ENCODE measurements at regions not wholly inside any gene's neighbourhood (a gene's known extent, or its start where the extent isn't known, plus 50 kb on each side); places are given as distances from the start of the nearest gene placed in this dataset.

DNA sequence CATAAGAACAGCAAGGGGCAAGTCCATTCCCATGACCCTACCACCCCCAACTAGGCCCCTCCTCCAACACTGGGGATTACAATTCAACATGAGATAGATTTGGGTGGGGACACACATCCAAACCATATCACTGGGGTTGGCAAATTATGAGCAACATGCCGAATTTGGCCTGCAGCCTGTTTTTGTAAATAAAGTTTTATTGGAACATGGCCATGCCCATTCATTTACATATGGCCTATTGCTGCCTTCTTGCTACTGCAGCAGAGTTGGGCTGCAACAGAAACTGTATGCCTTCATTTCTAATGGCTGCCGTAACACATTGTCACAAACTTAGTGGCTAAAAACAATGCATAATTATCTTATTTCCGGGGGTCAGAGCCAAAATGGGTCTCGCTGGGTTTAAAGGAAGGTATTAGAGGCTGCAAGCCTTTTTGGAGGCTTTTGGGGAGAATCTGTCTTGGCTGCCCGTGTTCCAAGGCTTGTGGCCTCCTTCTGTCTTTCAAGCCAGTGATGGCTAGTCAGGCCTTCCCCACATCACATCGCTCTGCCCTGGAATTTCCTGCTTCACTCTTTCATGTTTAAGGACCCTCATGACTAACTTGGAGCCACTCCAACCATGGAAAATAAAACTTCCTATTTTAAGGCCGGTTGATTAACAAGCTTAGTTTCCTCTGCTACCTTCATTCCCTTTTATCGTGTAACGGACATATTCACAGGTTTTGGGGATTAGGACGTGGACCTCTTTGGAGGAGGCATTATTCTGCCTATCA is 428.5 kb upstream of the PROK2 start:
- no peak for DNase-seq

DNA sequence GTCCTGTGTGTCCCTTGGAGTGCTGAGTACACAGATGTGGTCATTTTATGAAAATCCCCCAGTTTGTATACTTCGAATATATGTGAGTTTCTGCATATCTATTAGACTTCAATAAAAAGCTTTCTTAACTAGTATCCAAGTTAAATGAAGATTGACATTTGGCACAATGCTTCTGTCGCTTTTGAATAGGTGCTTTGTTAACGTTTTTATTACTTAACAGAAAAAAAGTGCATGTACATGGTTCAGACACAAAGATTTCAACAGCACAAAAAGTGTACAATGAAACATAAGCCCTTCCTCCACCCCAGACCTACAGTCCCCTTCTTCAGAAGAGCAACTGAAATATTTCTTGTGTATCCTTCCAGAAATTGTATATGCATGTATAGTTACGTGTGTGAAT is 427.4 kb upstream of the PROK2 start:
- no peak for DNase-seq

DNA sequence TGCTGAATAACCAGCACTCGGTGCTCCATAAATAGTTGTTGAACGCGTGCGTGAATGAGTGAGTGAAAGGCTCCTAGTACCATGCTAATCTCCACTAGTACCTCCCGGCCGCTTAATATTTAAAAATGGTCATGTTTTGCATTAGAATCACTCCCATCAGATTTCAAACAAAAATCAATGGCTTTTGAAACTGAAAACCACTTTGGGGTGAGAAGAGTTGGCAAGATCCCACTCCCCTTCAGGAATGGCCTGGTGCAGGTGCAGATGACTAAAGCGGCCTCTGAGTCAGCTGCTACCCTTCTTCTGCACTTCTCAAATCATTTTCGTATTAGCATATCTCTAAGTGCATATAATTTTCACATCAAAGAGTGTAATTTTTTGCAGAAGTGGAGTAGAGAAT is 425.3 kb upstream of the PROK2 start:
- no peak for DNase-seq

DNA sequence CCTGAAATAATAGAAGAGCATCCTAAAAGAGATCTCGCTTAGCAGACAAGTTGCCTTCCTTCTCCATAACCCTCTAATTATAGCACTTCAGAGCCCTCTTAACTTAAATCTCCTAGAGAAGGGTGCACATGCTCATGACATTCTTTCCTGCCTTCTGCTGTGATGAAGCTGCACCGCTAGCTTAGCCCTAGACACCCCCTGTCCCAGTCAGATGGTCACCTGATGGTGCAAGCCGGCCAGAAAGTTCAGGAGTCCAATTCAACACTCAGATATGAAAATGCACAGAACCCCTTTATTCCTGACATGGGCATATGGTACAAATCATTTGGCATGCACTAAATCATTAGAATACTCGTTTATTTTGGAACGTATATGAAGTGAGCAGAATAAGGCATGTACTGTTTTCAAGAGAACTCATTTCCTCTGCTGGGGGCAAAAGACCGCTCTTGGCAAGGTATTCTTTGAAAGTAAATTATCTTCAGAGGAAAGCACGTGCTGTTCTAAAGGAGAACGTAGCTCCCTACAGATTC is 420.4 kb upstream of the PROK2 start:
- DNase-seq = no peak

DNA sequence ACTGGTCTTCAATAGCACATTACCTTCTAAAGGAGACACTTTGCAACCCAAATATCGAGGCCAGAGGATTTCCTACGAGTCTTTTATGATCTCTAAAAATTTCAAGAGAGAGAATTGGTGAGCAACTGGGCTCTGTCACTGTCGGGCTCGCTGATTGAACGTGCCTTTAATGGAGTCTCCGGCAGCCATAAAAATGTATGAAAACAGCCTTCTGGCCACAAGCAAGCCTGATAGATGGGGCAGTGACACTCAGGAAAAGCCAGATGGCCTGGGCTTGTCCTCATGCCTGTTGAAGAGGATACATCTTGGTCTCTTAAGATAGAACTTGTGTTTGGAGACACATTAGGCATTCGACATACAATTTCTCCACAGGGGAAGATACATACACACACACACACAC is 419.5 kb upstream of the PROK2 start:
- no peak for DNase-seq

DNA sequence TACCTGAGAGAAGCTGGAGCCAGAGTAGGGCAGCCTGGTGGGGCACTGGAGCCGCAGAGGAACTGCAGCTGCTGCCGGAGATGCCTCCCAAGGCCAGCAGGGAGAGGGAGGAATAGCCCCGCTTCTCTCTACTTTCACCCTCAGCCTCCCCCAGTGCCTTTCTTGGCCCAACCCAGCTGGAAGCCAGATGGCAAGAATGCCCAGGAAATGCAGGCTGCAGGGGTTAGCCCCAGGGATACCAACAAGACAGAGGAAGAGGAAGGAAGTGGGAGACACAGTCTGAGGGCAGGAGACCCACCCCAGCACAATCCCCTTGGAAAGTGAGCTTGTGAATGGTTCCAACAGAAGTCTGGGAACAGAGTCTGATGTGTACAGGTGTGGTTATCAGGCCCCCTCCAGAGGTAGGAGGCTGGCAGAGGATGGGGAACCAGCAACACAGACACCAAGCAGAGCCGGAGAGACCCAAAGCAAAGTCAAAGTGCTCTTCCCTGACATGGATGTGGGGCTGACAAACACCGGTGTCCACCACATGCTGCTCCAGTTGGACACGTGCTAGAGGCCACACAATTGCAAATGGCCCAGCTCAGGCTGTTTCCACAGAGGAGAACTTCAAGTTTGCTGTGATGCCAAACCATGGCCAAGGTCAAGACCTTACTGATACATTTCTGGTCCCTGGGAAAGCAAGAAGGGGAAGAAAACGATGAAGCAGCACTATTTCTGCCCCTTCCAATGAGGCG is 418.8 kb upstream of the PROK2 start:
- no peak for DNase-seq

DNA sequence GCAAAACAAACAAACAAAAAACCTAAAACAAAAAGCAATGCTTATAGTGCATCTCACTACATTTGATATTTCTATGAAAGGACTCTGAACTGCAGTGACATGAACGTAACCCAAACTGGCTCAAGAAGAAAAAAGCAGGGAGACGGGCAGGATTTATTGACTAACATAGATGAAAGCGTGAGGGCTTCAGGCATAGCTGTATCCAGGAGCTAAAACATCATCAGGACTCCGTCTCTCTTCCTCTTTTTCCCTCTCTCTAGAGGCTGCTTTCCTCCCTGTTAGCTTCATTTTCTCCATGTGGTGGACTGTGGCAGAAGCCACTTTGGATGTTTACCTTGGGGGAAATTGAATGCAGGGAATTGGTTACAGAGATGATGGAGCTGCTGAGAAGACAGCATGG is 418.2 kb upstream of the PROK2 start:
- no peak for DNase-seq

DNA sequence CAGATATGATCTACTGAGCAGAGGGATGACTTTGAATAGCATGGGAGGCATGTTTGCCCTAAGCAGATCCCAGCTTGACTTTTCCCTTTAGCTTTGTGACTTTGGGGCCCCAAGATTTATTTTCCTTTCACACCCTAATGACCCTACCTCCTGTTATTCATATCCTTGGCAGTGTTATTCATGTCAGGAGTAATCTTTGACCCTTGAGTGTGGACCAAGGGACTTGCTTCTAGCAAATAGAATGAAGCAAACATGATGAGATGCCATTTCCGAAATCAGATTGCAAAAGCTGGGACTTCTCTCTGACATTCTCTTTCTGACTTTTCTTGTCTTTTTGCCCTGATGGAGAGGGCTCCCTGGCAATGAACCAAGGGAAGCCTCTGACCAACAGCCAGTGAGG is 415.4 kb upstream of the PROK2 start:
- DNase-seq = no peak

DNA sequence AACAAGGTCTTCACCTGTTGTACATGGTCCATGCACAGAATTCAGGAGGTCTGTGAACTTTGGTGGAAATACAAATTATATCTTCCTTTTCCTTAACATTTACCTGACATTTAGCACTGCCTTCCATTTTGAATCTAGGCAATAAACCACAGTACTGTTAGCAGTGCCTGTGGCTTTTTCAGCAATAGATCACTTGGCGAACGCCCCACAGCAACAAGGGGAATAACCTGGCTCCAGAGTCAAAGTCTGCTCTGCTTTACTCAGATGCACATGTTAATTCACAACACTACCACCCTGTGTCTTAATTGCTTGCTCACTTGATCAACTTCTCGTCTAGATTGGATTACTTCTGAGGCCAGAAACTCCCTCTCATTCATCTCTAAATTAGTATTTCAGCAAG is 414.6 kb upstream of the PROK2 start:
- DNase-seq = no peak

DNA sequence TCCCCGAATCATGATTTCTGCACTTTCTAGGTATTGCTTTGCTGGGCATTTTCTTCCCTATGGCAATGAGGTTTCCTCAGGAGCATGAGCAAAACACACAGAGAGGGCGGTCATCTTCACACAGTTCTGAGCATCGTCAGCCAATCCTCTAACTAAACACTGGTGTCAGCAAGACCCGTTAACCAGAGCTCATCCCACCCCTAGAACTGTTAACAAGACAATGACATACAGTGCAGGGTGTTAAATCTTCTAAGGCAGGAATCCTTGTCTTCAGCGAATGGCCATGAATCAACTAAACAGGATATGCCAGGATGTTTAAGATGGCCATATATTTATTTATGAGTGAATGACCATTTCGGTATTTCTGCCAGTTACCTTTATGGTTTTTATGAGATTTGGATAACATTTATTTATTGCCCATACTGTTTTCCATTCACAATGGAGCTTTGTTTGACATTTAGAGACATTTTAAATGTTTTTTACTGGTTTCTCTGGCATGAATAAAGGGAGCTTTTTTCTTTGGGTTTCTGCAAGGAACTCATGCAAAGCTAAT is 411.5 kb upstream of the PROK2 start:
- DNase-seq = no peak

DNA sequence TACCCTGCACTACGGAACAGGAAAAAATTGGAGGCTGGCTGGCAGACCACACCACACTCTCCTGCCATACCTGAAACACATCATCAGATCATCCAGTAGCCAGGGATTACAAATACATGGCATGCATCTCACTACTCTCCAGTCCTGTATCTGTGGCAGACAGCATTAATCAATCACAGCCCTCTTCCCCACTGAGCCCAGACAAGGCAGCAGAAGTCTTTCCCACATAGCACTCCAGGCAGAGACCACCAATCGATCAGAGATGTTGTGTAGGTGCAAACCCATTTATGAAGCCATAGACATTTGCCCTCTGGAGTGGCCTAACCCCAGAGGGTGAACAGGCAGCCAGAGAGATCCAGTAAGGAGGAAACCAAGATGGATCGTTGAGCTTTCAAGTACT is 410.9 kb upstream of the PROK2 start:
- DNase-seq = no peak

DNA sequence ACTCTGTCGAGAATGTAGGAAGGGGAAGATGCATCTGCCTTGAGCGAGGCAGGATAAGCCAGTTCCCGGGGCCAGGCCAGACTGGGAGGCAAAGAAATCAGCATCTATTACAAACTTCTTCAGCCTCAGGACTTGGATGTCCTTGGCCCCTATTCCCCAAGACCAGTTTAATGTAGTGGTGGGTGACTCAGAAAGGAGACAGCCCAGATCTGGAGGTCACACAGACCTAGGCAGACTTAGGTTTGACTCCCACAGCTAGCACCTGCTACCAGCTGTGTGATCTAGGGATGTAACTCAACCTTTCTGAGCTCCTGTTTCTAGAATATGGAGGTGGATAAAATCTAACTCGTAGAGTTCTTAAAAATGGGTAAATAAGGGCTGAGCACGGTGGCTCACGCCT is 409.5 kb upstream of the PROK2 start:
- no peak for DNase-seq

DNA sequence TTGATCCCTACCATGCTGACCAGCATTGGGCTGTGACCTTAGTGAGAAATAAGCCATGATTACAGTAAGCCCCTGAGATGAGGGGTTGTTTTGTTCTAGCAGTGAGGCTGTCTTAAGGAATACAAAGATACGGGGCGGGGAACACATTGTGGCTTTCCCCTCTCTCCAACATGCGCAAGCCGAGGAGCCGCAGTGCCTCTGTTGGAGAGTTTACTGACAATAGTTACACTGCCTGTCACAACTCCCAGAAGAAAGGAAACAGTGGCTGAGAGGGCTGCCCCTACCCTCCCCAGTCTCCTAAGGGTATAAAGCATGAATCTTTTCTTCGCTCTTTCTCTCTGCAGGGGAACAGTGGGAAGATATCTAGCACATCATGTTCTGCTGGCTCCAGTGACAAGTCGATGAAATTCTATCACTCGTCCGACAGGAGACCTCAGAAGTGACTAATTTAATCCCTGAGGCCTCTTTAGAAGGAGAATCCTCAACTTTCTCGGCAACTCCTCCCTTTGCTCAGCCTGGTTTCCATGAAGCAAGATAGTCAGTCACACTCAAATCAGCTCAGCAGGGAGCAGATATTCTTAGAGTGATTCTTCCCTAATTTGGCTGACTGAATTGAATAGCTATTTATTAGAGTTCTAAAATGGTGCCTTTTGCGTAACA is 409.0 kb upstream of the PROK2 start:
- DNase-seq = no peak

DNA sequence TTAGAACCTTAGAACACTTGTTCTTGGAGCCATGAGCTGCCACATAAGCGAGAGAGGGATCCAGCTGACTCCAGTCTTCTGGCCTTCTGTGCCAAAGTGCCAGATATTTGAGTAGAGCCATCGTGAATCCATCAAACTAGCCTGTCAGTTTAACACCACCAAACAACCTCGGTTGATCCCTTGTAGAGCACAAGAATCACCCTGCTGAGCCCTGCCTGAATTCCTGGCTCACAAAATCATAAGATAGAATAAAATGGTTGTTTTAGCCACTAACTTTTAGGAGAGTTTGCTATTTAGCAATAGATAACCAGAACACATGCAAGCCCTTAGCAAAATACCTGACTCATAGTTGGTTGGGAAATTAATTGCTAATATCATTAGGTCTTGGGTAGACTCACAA is 407.6 kb upstream of the PROK2 start:
- no peak for DNase-seq

DNA sequence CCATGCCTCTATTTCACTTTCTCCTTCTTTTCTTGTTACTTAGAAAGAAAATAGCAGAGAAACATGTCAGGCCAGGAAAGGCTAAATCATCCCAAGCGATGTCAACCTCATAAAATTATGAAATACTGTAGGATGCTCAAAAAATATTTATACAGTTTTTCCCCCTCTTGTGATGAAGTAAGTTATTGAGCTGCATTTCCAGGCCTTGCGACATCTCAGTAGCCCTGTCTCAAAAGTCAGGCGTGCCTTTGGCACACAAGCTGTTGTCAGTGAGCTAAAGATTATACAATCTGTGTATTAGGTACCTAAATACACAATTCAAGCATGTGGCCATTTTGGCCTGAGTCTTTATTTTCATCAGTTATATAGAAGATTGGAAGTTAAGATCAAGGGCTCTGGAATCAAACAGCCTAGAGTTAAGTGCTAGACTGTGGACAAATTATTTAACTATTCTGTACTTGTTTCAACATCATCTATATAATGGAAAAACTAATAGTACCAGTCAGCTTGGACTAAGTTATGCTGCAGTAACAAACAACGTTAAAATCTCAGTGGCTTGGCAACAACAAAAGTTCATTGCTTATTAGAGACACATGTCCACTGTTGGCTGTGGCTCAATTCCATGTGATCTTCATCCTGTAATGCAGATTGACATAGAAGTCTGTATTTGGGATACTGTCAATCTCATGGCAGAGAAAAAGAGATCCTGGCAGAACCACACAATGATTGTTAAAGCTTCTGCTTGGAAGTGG is 406.4 kb upstream of the PROK2 start:
- no peak for DNase-seq

DNA sequence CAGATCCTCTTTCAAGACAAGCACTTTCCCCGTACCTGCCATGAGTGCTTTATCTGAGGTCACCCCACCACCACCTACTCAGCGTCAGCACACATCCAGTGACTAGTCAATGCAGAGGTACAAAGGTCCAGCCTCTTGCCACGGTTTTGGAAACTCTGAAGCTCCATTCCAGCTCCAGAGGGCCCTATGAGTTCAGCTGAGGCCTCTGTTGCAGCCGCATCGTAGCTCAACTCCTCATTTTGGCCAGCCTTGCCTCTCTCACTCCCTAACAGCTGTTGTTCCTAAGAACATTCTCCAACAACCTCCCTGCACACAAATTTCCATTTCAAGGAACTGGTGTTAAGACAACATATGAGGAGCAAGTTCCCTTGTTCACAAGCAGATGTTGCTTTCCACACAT is 405.1 kb upstream of the PROK2 start:
- no peak for DNase-seq

DNA sequence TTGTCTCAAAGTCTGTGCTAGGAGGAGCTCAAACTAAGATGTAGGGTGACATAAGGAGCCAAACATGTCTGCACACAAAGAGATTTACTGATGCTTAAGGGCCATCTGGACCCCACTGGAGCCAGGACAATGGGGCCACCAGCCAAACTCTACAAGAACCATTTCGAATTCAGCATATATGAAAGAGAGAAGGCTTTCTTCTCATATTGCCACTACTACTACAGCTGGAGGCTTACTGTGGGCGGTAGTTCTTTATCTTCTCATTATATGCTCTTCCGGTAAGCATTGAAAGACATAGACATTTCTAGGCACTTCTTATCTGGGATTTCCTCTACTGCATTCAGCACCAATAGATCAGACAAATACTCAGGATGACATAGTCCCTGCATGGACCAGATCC is 404.4 kb upstream of the PROK2 start:
- no peak for DNase-seq

DNA sequence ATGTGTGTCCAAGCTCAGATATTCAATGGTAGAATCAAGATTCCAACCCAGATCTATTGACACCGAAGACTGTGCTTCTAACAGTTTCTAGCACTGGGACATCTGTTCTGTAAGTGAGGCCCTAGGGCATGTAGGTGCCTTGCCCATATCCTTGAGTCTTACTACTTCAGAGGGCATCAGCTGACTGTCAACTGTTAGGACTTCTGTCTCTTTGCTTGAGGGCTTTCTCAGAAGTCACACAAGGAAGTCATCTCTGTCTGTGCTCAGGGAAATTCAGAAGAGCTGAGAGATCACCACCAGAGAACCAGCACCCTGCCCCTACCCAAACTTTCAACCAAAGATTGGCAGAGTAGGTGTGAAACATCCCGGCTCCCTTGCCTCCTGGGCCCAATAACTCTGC is 403.6 kb upstream of the PROK2 start:
- no peak for DNase-seq

DNA sequence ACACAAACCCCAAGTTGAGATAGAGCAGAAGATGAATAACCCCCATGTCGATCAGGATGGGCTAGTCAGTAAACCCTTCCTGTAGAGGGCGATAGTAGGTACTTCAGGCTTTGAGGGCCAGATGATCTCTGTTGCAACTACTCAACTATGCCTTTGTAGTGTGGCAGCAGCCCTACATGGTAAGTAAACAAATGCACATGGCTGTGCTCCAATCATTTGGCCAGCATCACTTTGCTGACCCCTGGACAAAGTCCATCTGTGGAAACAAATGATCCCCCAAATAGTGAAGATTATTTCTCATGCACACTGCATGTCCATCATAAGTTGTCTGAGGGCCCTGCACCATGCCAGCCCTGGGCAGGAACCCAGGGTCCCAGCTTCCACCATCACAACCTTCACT is 402.2 kb upstream of the PROK2 start:
- no peak for DNase-seq

DNA sequence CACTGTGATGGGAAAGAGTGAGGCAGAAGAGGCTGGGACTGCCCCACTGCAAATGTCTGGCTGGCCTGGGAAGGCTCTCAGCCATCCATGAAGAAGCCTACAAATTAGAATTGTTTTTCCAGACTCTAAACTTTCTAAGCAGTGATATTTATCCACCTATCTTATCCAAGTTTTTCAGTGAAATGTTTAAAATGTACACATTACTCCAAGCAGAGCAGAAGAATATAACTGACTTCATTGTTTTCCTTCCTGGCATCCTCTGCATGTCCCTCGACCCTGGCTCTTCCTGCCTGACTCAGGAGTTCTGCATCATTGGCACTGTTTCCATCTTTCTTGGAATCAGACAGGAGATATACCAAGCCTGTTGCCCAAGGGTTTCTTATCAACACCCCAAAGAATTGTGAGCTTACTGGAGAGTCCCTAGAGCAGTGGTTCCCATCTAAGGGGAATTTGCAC is 401.5 kb upstream of the PROK2 start:
- no peak for DNase-seq

DNA sequence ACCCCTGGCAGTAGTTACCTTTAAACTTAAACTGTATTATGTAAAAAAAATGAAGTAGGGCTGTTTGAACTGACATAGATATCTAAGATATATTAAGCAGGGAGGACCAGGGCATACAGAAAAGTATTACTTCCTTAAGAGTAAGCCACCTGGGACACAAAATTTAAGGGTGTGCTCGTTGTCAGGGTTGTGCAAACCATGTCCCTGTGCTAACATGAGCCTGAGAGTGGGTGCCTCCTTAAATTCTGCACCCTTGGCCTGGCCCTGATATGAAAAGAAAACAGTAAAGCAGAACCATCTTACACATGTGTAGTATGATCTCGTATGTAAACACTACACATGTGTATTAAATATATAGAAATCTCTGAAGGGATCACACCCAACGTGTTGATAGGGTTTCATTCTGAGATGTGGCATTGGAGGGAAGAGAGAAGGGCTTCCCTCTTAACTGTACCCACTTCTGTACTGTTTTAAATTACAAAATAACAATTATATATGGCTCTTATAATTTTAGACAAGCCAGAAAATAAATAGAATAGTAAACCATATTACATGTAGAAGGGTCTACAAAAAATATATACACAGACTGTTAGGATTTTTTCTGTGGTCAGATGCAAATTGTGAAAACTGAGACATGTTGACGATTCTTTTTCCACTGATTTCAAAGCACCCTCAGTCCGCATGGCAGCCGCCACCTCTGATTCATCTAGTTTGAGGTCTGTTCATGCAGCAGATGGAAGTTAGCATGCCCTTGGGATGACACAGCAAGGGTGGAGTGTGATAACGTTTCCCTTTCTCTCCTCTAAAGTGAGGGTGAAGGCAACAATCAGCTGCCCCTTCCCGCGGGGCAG is 400.8 kb upstream of the PROK2 start:
- no peak for DNase-seq

DNA sequence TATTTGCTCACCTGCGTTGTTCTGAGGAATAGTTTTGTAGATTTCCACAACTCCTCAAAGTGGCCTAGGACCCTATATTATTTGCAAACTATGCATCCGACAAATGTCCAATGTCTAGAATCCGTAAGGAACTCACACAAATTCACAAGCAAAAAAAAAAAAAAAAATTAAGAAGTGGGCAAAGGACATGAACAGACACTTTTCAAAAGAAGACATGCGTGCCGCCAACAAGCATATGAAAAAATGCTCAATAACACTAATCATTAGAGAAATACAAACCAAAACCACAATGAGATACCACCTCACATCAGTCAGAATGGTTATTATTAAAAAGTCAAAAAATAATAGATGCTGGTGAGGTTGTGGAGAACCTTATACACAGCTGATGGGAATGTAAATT is 398.5 kb upstream of the PROK2 start:
- DNase-seq = no peak

Data from NCI-H1930 (cell line).